ENCODE measurements at regions not wholly inside any gene's neighbourhood (a gene's known extent, or its start where the extent isn't known, plus 50 kb on each side); places are given as distances from the start of the nearest gene placed in this dataset.

- Mint-ChIP-seq H3K9me3 (no peaks in the 10 kb centered on the region), H3K36me3 (ENCODE audit: low read depth) (no peaks in the 10 kb centered on the region), H3K27me3 (ENCODE audit: low read depth, poor library complexity) (no peaks in the 10 kb centered on the region), H3K4me1 (peaks cover 4% of the 10 kb centered on the region), H3K4me3 (no peak overlapping the region), H3K27ac (no peak overlapping the region)
- TF ChIP-seq, protein P1, sequence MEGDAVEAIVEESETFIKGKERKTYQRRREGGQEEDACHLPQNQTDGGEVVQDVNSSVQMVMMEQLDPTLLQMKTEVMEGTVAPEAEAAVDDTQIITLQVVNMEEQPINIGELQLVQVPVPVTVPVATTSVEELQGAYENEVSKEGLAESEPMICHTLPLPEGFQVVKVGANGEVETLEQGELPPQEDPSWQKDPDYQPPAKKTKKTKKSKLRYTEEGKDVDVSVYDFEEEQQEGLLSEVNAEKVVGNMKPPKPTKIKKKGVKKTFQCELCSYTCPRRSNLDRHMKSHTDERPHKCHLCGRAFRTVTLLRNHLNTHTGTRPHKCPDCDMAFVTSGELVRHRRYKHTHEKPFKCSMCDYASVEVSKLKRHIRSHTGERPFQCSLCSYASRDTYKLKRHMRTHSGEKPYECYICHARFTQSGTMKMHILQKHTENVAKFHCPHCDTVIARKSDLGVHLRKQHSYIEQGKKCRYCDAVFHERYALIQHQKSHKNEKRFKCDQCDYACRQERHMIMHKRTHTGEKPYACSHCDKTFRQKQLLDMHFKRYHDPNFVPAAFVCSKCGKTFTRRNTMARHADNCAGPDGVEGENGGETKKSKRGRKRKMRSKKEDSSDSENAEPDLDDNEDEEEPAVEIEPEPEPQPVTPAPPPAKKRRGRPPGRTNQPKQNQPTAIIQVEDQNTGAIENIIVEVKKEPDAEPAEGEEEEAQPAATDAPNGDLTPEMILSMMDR (IDR thresholded peaks at IDR 0.05), result no peak
- DNase-seq, result no peak
These were observed 495.0 kb upstream of the B3GALT2 start for GRCh38 chr1:193681422-193681821.

- Mint-ChIP-seq H3K9me3 (no peaks in the 10 kb centered on the region), H3K27me3 (ENCODE audit: low read depth, poor library complexity) (no peaks in the 10 kb centered on the region), H3K36me3 (ENCODE audit: low read depth) (no peaks in the 10 kb centered on the region), H3K27ac (no peak overlapping the region), H3K4me1 (peaks cover 4% of the 10 kb centered on the region), H3K4me3 (no peak overlapping the region)
- TF ChIP-seq, protein P1 (IDR thresholded peaks at IDR 0.05), result no peak
- DNase-seq, result no peak
These were observed 494.5 kb upstream of the B3GALT2 start for GRCh38 chr1:193680924-193681316.

GRCh38 chr1:193680247-193680923 is 494.0 kb upstream of the B3GALT2 start:
- no peak for DNase-seq
- no peaks in the 10 kb centered on the region for H3K27me3 Mint-ChIP-seq (ENCODE audit: low read depth, poor library complexity)
- H3K27ac Mint-ChIP-seq, result no peak overlapping the region
- peaks cover under 1% of the 10 kb centered on the region for H3K4me1 Mint-ChIP-seq
- TF ChIP-seq, protein P1 (IDR thresholded peaks at IDR 0.05), result no peak
- H3K36me3 Mint-ChIP-seq (ENCODE audit: low read depth), result no peaks in the 10 kb centered on the region
- H3K4me3 Mint-ChIP-seq, result no peak overlapping the region
- H3K9me3 Mint-ChIP-seq, result no peaks in the 10 kb centered on the region

- Mint-ChIP-seq H3K4me3 (no peak overlapping the region), H3K9me3 (no peaks in the 10 kb centered on the region), H3K36me3 (ENCODE audit: low read depth) (no peaks in the 10 kb centered on the region), H3K27ac (no peak overlapping the region), H3K27me3 (ENCODE audit: low read depth, poor library complexity) (no peaks in the 10 kb centered on the region), H3K4me1 (no peaks in the 10 kb centered on the region)
- no peak for DNase-seq
- TF ChIP-seq, protein P1 (IDR thresholded peaks at IDR 0.05), result no peak
These were observed 491.5 kb upstream of the B3GALT2 start for GRCh38 chr1:193677874-193678273.

GRCh38 chr1:193676996-193677549 is 490.7 kb upstream of the B3GALT2 start:
- no peaks in the 10 kb centered on the region for H3K36me3 Mint-ChIP-seq (ENCODE audit: low read depth)
- H3K4me1 Mint-ChIP-seq, result no peaks in the 10 kb centered on the region

More at GRCh38 chr1:193676996-193677549, 490.7 kb upstream of the B3GALT2 start:
- Mint-ChIP-seq H3K27ac (no peak overlapping the region), H3K27me3 (ENCODE audit: low read depth, poor library complexity) (no peaks in the 10 kb centered on the region), H3K4me3 (no peak overlapping the region), H3K9me3 (no peaks in the 10 kb centered on the region)
- TF ChIP-seq, protein P1 (IDR thresholded peaks at IDR 0.05), result no peak
- no peak for DNase-seq
